ENCODE measurements at regions not wholly inside any gene's neighbourhood (a gene's known extent, or its start where the extent isn't known, plus 50 kb on each side); places are given as distances from the start of the nearest gene placed in this dataset.

DNA sequence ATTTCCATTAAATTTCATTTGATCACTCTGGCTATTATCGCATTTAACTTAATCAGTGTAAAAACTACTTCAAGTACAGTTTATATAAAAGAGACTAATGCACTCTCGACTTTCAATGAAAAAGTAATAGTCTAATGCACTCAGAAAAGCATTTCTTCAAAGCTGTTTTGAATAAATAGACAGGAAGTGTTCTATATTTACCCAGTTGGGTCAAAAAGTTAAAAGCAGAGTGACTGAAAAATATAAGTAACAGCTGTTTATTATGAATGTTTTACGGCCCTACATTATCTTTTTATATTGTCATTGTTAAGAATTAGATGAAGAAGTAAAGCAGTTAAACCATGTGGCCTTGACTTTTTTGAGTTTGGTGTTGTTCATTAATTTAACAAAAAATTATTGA lies 391.8 kb downstream of the ZPLD1 start:
- TF ChIP-seq CTCF (IDR thresholded peaks at IDR 0.05) (no peak), POLR2A (IDR thresholded peaks at IDR 0.05) (no peak)
